ENCODE measurements at regions not wholly inside any gene's neighbourhood (a gene's known extent, or its start where the extent isn't known, plus 50 kb on each side); places are given as distances from the start of the nearest gene placed in this dataset.

DNA sequence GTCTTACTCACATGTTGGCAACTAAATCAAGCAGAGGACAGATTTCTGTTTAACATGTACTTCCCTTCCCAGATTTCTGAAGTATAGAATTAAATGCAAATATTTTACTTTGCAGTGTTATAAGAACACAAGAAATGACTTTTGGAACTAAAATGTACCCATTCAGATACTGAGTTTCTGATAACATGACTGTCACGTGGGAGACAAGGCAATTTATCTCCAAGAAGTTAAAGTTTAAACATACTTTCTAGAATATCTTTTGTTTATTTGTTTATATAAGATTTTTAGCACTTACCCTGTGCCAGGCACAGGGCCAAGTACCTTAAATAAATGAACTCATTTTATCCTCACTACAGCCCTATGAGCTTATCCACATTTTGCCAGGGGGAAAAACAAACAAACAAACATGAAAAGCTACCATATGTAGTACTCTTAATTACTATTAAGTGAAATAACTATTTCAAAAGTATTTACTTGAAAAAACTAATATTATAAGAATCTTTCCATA lies 807.1 kb upstream of the KCND2 start:
- TF ChIP-seq OSR1 (CRISPR knock-in tag; IDR thresholded peaks at IDR 0.05) (no peak), ZFP3 (CRISPR knock-in tag; IDR thresholded peaks at IDR 0.05) (no peak), ZNF8 (CRISPR knock-in tag; IDR thresholded peaks at IDR 0.05) (no peak), ARNTL (CRISPR knock-in tag; IDR thresholded peaks at IDR 0.05; ENCODE audit: borderline replicate concordance, low read depth) (no peak), CSDC2 (CRISPR knock-in tag; IDR thresholded peaks at IDR 0.05) (no peak), ZFP30 (CRISPR knock-in tag; IDR thresholded peaks at IDR 0.05) (no peak), BACH2 (CRISPR knock-in tag; IDR thresholded peaks at IDR 0.05; ENCODE audit: borderline replicate concordance) (no peak), ZNF70 (CRISPR knock-in tag; IDR thresholded peaks at IDR 0.05) (no peak), ZC3H10 (CRISPR knock-in tag; IDR thresholded peaks at IDR 0.05) (no peak), SNAI2 (CRISPR knock-in tag; IDR thresholded peaks at IDR 0.05) (no peak)
- no peak for ATAC-seq

DNA sequence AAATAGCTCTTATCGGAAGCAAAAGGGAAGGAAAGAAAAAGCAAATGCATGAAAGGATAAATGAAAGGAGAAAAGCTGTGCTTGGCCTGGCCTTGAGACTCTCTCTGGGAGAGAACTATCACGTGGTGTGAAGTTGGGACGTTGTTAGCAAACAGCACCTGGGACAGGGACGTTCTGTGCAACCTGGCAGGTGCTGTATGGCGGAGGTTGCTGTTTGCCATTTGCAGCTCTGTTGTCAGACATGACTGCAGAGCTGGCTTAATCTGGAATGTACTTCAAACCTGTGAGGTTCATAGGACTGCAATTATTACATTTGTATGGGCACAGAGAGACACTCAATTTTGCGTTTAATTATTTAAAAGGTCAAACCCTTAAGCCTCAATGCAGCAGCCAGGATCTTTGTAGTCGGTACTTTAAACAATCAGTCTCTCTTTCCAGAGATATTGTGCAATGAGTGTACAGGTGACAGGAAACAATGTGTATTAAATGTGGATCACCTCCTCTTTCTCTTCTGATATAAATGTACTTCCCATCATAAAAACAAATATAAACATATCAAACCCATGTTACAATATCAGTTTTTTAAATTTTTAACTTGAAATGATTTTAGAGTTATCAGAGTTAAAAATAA lies 800.5 kb upstream of the KCND2 start:
- no peak for ATAC-seq
- TF ChIP-seq ZNF70 (CRISPR knock-in tag; IDR thresholded peaks at IDR 0.05) = no peak
- TF ChIP-seq ESRRG (CRISPR knock-in tag; IDR thresholded peaks at IDR 0.05) = no peak

DNA sequence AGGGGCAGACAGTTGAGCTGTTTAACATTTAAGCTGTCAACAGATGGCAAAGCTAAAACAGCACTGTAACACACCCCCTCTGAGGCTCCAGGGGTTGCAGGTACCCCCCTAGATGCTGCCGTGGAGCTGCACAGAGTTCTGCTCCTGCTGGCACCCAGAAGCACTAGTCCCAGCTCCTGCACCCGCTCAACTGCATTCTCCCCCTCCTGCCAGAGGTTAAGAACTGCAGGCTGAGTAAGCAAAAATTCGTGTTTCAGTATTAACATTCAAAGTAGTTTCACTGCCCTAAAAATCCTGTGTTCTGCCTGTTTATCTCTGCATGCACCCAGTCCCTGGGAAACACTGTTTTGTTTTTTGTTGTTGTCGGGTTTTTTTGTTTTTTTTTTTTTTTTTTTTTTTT lies 790.8 kb upstream of the KCND2 start:
- TF ChIP-seq TOX (CRISPR knock-in tag; IDR thresholded peaks at IDR 0.05; ENCODE audit: borderline replicate concordance) (no peak), RARB (CRISPR knock-in tag; IDR thresholded peaks at IDR 0.05) (no peak)
- TF ChIP-seq, protein P1, sequence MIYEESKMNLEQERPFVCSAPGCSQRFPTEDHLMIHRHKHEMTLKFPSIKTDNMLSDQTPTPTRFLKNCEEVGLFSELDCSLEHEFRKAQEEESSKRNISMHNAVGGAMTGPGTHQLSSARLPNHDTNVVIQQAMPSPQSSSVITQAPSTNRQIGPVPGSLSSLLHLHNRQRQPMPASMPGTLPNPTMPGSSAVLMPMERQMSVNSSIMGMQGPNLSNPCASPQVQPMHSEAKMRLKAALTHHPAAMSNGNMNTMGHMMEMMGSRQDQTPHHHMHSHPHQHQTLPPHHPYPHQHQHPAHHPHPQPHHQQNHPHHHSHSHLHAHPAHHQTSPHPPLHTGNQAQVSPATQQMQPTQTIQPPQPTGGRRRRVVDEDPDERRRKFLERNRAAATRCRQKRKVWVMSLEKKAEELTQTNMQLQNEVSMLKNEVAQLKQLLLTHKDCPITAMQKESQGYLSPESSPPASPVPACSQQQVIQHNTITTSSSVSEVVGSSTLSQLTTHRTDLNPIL (CRISPR knock-in tag; IDR thresholded peaks at IDR 0.05; ENCODE audit: low read depth) = no peak
- ATAC-seq = peak; percentile 99

DNA sequence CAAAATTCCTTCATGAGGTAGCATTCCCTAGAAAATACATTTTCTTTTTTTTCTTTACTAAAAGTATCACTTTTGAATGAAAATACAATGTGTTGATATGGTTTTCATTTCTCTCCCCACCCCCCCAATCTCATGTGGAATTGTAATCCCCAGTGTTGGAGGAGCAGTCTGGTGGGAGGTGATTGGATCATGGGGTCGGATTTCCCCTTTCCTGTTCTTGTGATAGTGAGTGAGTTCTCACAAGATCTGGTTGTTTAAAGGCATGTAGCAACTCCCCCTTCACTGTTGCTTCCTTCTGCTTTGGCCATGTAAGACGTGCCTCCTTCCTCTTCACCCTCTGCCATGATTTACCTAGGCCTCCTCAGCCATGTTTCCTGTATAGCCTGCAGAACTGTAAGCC lies 790.3 kb upstream of the KCND2 start:
- TF ChIP-seq, protein P2, sequence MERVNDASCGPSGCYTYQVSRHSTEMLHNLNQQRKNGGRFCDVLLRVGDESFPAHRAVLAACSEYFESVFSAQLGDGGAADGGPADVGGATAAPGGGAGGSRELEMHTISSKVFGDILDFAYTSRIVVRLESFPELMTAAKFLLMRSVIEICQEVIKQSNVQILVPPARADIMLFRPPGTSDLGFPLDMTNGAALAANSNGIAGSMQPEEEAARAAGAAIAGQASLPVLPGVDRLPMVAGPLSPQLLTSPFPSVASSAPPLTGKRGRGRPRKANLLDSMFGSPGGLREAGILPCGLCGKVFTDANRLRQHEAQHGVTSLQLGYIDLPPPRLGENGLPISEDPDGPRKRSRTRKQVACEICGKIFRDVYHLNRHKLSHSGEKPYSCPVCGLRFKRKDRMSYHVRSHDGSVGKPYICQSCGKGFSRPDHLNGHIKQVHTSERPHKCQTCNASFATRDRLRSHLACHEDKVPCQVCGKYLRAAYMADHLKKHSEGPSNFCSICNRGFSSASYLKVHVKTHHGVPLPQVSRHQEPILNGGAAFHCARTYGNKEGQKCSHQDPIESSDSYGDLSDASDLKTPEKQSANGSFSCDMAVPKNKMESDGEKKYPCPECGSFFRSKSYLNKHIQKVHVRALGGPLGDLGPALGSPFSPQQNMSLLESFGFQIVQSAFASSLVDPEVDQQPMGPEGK (CRISPR knock-in tag; IDR thresholded peaks at IDR 0.05; ENCODE audit: borderline replicate concordance) = no peak
- TF ChIP-seq, protein P1 (CRISPR knock-in tag; IDR thresholded peaks at IDR 0.05; ENCODE audit: low read depth) = no peak
- TF ChIP-seq OSR1 (CRISPR knock-in tag; IDR thresholded peaks at IDR 0.05) (no peak), ZNF70 (CRISPR knock-in tag; IDR thresholded peaks at IDR 0.05) (no peak), GLIS3 (CRISPR knock-in tag; IDR thresholded peaks at IDR 0.05) (no peak), PPARA (CRISPR knock-in tag; IDR thresholded peaks at IDR 0.05; ENCODE audit: borderline replicate concordance) (no peak), TOX (CRISPR knock-in tag; IDR thresholded peaks at IDR 0.05; ENCODE audit: borderline replicate concordance) (no peak), RARB (CRISPR knock-in tag; IDR thresholded peaks at IDR 0.05) (no peak), ISL1 (CRISPR knock-in tag; IDR thresholded peaks at IDR 0.05) (no peak), CSDC2 (CRISPR knock-in tag; IDR thresholded peaks at IDR 0.05) (no peak), BACH2 (CRISPR knock-in tag; IDR thresholded peaks at IDR 0.05; ENCODE audit: borderline replicate concordance) (no peak), ZNF565 (CRISPR knock-in tag; conservative IDR thresholded peaks at IDR 0.05; ENCODE audit: low read depth) (no peak), ZFP30 (CRISPR knock-in tag; IDR thresholded peaks at IDR 0.05) (no peak), SNAI2 (CRISPR knock-in tag; IDR thresholded peaks at IDR 0.05) (no peak)
- TF ChIP-seq, protein P3, sequence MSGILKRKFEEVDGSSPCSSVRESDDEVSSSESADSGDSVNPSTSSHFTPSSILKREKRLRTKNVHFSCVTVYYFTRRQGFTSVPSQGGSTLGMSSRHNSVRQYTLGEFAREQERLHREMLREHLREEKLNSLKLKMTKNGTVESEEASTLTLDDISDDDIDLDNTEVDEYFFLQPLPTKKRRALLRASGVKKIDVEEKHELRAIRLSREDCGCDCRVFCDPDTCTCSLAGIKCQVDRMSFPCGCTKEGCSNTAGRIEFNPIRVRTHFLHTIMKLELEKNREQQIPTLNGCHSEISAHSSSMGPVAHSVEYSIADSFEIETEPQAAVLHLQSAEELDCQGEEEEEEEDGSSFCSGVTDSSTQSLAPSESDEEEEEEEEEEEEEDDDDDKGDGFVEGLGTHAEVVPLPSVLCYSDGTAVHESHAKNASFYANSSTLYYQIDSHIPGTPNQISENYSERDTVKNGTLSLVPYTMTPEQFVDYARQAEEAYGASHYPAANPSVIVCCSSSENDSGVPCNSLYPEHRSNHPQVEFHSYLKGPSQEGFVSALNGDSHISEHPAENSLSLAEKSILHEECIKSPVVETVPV (CRISPR knock-in tag; IDR thresholded peaks at IDR 0.05) = no peak
- no peak for ATAC-seq

DNA sequence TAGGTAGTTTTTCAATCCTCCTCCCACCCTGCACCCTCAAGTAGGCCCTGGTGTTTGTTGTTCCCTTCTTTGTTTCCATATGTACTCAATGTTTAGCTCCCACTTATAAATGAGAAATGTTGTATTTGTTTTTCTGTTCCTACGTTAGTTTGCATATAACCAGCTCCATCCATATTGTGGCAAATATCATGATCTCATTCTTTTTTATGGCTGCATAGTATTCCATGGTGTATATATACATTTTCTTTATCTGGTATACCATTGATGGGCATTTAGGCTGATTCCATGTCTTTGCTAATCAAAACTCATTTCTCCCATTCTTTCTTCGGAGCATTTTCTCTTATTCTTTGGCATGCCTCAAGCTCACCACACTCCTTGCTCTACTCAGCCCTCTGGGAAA lies 789.6 kb upstream of the KCND2 start:
- no peak for ATAC-seq
- TF ChIP-seq TCF4 (CRISPR knock-in tag; IDR thresholded peaks at IDR 0.05; ENCODE audit: borderline replicate concordance) (no peak), CSDC2 (CRISPR knock-in tag; IDR thresholded peaks at IDR 0.05) (no peak), ZNF70 (CRISPR knock-in tag; IDR thresholded peaks at IDR 0.05) (no peak), PPARA (CRISPR knock-in tag; IDR thresholded peaks at IDR 0.05; ENCODE audit: borderline replicate concordance) (no peak)
- TF ChIP-seq, protein P3 (CRISPR knock-in tag; IDR thresholded peaks at IDR 0.05) = no peak
- TF ChIP-seq, protein P1 (CRISPR knock-in tag; IDR thresholded peaks at IDR 0.05; ENCODE audit: low read depth) = no peak

Data from SK-N-SH treated with all-trans-retinoic acid at 6 μM for 48 hours (cell line).